ENCODE measurements at regions not wholly inside any gene's neighbourhood (a gene's known extent, or its start where the extent isn't known, plus 50 kb on each side); places are given as distances from the start of the nearest gene placed in this dataset.
"Not testable (repeated sequence)": the region's sequence is repeated elsewhere in the genome, so short reads cannot be mapped to it uniquely, and the experiment has no call there.

DNA sequence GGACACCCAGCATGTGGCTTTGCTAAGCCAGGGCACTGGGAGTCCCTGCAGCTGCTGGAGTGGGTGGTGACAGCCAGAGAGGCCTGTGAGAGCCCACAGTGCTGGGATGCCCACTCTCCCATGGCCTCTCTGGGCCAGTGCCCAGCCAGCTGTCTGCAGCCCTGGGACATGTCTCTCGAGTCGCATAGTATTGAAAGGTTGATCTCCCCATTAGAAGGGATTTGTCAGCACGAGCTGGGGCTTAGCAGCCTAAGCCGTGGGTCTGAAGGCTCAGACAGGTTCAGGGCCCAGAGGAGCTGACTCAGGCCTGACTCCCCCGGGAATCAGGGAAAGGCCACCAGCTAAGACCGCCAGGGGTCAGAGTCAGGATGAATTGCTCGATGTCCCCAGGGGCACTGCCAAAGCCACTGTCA lies 53.5 kb downstream of the FOXD2 start:
- intact Hi-C loops (cut with DNase I; ENCODE audit: low total_unique reads), result no loop called here
- H3K27me3 ChIP-seq, result no peaks in the 10 kb centered on the region
- H3K27ac ChIP-seq, result no peak overlapping the region
- no peak overlapping the region for H3K4me3 ChIP-seq
- no peak for DNase-seq
- no peaks in the 10 kb centered on the region for H3K4me1 ChIP-seq
- H3K36me3 ChIP-seq, result no peaks in the 10 kb centered on the region
- TF ChIP-seq POLR2A (IDR thresholded peaks at IDR 0.05), result no peak
- TF ChIP-seq, protein P1, sequence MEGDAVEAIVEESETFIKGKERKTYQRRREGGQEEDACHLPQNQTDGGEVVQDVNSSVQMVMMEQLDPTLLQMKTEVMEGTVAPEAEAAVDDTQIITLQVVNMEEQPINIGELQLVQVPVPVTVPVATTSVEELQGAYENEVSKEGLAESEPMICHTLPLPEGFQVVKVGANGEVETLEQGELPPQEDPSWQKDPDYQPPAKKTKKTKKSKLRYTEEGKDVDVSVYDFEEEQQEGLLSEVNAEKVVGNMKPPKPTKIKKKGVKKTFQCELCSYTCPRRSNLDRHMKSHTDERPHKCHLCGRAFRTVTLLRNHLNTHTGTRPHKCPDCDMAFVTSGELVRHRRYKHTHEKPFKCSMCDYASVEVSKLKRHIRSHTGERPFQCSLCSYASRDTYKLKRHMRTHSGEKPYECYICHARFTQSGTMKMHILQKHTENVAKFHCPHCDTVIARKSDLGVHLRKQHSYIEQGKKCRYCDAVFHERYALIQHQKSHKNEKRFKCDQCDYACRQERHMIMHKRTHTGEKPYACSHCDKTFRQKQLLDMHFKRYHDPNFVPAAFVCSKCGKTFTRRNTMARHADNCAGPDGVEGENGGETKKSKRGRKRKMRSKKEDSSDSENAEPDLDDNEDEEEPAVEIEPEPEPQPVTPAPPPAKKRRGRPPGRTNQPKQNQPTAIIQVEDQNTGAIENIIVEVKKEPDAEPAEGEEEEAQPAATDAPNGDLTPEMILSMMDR (IDR thresholded peaks at IDR 0.05), result no peak
- no peaks in the 10 kb centered on the region for H3K9me3 ChIP-seq

DNA sequence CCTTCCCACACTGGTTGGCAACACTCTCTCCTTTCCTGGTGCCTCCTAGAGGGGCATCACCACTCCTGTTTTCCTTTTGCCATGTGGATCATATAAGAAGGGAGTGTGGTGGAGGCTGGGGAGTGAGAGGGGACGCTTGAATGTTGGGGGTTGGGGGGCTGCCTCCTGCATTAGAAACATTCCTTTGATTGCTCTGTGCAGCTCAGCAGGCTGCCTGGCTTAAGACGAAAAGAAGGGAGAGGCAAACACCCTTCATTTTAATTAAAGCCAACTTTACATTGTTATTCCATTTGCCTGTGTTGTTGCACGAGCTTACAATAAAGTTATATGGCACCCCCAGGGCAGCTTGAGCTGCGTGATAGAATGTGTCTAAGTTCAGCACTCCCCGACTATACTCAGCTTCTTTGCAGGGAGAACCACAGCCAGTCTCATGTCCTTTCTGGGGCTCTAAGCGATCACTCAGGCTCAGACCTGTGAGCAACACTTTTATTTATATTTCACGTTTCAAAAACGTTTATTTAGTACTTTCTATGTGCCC lies 57.4 kb downstream of the FOXD2 start:
- Histone ChIP-seq H3K4me3 (no peak overlapping the region), H3K27ac (no peak overlapping the region), H3K9me3 (no peaks in the 10 kb centered on the region), H3K27me3 (no peaks in the 10 kb centered on the region), H3K4me1 (no peaks in the 10 kb centered on the region), H3K36me3 (no peaks in the 10 kb centered on the region)
- intact Hi-C loops (cut with DNase I; ENCODE audit: low total_unique reads), result no loop called here
- no peak for DNase-seq
- TF ChIP-seq, protein P1 (IDR thresholded peaks at IDR 0.05), result no peak
- TF ChIP-seq POLR2A (IDR thresholded peaks at IDR 0.05), result no peak

DNA sequence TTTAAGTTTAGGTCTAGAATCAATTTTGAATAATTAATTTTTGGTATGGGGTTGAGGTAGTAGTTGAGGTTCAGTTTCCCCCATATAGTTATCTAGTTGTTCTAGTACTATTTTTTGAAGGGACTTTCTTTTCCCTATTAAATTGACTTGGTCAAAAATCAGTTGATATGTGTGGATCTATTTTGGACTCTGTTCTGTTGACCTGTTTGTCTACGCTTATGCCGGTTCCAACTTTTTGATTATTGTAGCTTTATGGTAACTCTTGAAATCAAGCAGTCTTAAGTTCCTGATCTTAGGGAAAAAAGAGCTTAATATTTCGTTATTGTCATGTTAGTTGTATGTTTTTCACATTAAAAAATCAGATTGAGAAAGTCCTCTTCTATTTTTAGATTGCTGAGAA lies 60.7 kb downstream of the FOXD2 start:
- intact Hi-C loops (cut with DNase I; ENCODE audit: low total_unique reads), result no loop called here
- TF ChIP-seq POLR2A (IDR thresholded peaks at IDR 0.05), result no peak
- TF ChIP-seq, protein P1 (IDR thresholded peaks at IDR 0.05), result no peak
- Histone ChIP-seq H3K4me1 (no peaks in the 10 kb centered on the region), H3K9me3 (no peaks in the 10 kb centered on the region), H3K4me3 (no peak overlapping the region), H3K27me3 (no peaks in the 10 kb centered on the region), H3K36me3 (no peaks in the 10 kb centered on the region), H3K27ac (no peak overlapping the region)
- DNase-seq, result no peak

DNA sequence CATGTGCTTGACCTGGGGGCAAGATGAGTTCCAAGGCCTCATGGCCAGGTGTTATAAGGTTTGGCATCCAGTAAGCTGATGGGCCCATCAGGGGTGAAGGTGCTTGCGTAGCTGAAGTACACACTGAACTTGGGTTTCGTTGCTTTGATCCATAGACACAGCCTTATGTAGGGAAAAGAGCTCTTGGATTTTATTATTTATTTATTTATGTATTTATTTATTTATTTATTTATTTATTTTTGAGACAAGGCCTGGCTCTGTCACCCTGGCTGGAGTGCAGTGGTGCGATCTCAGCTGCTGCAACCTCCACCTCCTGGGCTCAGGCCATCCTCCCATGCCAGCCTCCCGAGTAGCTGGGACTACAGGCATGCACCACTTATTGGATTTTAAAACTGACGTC lies 63.2 kb downstream of the FOXD2 start:
- H3K27me3 ChIP-seq, result no peaks in the 10 kb centered on the region
- TF ChIP-seq, protein P1 (IDR thresholded peaks at IDR 0.05), result no peak
- no peak for TF ChIP-seq POLR2A (IDR thresholded peaks at IDR 0.05)
- intact Hi-C loops (cut with DNase I; ENCODE audit: low total_unique reads), result no loop called here
- no peak for DNase-seq
- H3K36me3 ChIP-seq, result no peaks in the 10 kb centered on the region
- no peaks in the 10 kb centered on the region for H3K4me1 ChIP-seq
- H3K9me3 ChIP-seq, result no peaks in the 10 kb centered on the region
- no peak overlapping the region for H3K4me3 ChIP-seq
- H3K27ac ChIP-seq, result no peak overlapping the region

DNA sequence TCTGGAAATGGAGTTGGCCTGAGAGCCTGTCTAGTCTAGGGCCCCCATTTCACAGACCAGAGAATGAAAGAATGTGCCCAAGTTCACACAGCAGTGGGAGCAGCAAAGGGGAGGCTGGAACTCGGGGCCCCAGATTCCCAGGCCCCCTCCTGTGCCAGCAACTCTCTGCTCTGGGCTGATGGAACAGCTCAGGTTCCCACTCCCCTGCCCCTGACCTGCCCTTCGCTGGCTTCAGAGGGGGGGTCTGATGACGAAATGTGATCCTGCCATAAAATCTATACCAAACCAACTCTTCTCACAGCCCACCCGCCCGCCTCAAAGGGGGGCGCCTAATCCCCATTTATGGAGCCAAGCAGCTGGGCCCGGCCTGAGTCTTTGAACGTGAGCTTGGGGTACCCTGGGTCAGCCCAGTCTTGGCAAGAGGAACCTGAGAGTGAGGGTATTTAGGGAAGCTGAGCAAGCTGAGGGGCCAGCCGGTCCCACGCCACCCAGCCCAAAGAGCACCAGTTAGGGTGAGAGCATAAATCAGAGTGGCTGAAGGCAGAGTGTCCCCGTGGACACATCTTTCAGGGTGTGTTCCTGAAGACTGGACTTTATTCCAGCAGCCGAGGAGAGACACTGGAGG lies 65.0 kb downstream of the FOXD2 start:
- H3K36me3 ChIP-seq, result no peaks in the 10 kb centered on the region
- no peak overlapping the region for H3K27ac ChIP-seq
- H3K27me3 ChIP-seq, result no peaks in the 10 kb centered on the region
- no peak overlapping the region for H3K4me3 ChIP-seq
- no peaks in the 10 kb centered on the region for H3K9me3 ChIP-seq
- DNase-seq, result no peak
- intact Hi-C loops (cut with DNase I; ENCODE audit: low total_unique reads), result no loop called here
- H3K4me1 ChIP-seq, result no peaks in the 10 kb centered on the region
- TF ChIP-seq, protein P1 (IDR thresholded peaks at IDR 0.05), result no peak
- TF ChIP-seq POLR2A (IDR thresholded peaks at IDR 0.05), result no peak

DNA sequence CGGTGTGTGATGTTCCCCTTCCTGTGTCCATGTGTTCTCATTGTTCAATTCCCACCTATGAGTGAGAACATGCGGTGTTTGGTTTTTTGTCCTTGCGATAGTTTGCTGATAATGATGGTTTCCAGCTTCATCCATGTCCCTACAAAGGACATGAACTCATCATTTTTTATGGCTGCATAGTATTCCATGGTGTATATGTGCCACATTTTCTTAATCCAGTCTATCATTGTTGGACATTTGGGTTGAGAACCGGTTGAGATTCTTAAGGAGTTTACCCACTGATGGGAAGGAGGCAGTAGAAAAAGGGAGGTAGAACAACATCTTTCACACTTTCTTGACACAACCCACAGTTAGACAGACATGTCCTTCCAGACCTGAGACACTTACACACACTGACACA lies 67.0 kb downstream of the FOXD2 start:
- H3K27ac ChIP-seq; DNase-seq; H3K4me3 ChIP-seq; H3K27me3 ChIP-seq; H3K36me3 ChIP-seq; intact Hi-C loops (cut with DNase I; ENCODE audit: low total_unique reads); H3K9me3 ChIP-seq; H3K4me1 ChIP-seq: not testable (repeated sequence)

Measured in uterus (tissue), 3 donors.